AG04450 (cell line): ENCODE measurements at regions not wholly inside any gene's neighbourhood (a gene's known extent, or its start where the extent isn't known, plus 50 kb on each side); places are given as distances from the start of the nearest gene placed in this dataset.

Source experiments
- CTCF ChIA-PET: fragments of 300-600, 350-600 bp; formaldehyde crosslinking; extraction: SDS; loops from one replicate; lab custom pipeline; 2022; ENCODE audit warnings: antibody characterized with exemption, inconsistent platforms; lab: Charles Lee
- POLR2A ChIA-PET: fragments of 350-600 bp; formaldehyde crosslinking; extraction: SDS; loops from one replicate; lab custom pipeline; 2021; ENCODE audit warnings: antibody characterized with exemption, inconsistent platforms; lab: Yijun Ruan, JAX
- DNase-seq: peaks from one replicate; pipeline ENCODE4 v3.0.0-alpha.2; 2011; ENCODE audit warnings: low read depth, low spot score
- H3K27ac ChIP-seq: one replicate; pipeline ENCODE4 v1.5.1; 2012; ENCODE audit warnings: low read depth, low read length, control low read depth
- H3K27me3 ChIP-seq: one replicate; pipeline ENCODE4 v1.6.0; 2012; ENCODE audit warnings: low read length; ENCODE audit not compliant: control insufficient read depth, insufficient read depth
- H3K4me3 ChIP-seq: 2 replicates; pipeline ENCODE4 v1.5.1; 2011; ENCODE audit warnings: mild to moderate bottlenecking, low read depth, low read length, control low read depth
- H3K9me3 ChIP-seq: 2 replicates; pipeline ENCODE4 v1.5.1; 2012; ENCODE audit warnings: low read length; ENCODE audit not compliant: control insufficient read depth, insufficient read depth
- TF ChIP-seq, protein P1 (sequence below): IDR thresholded peaks from 2 replicates; pipeline ENCODE4 v1.5.1; 2011; ENCODE audit warnings: low read depth, low read length, control low read depth, inconsistent platforms

DNA sequence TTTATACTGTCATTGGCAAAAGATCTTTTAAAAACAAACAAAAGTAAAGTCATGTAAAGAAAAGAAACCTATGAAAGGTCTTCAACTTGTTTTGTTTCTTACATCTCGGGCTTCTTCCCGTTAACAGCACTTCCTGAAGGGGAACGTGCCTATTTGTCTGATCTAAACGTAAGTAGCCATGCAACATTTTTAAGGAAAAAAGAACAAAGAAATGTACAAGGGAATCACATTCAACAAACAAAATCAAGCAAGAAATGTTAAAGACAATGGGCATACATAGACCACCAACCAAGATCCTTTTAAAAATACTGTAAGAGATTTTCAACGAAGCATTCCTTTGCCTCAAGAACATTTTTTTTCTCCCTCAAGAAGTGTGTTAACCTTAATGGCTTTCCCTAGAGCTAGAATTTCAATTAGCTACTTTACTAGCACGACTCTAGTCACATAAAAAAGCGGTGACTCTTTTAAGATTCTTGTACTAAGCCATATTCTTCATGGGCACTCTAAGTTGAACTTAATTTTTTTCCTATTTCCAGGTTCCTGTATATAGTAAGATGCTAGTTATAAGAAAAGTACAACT is 112.0 kb upstream of the TTC29 start:
- H3K27me3 ChIP-seq = no peaks in the 10 kb centered on the region
- H3K9me3 ChIP-seq = no peaks in the 10 kb centered on the region
- DNase-seq = no peak
- CTCF ChIA-PET = interaction anchor here (0.6 kb wide), 1 partner anchor 39 kb away, joined by 3 read pairs; no protein-coding TSS in a partner anchor
- peak overlapping the region; percentile 35 for H3K4me3 ChIP-seq
- H3K27ac ChIP-seq = no peak overlapping the region
- TF ChIP-seq, protein P1, sequence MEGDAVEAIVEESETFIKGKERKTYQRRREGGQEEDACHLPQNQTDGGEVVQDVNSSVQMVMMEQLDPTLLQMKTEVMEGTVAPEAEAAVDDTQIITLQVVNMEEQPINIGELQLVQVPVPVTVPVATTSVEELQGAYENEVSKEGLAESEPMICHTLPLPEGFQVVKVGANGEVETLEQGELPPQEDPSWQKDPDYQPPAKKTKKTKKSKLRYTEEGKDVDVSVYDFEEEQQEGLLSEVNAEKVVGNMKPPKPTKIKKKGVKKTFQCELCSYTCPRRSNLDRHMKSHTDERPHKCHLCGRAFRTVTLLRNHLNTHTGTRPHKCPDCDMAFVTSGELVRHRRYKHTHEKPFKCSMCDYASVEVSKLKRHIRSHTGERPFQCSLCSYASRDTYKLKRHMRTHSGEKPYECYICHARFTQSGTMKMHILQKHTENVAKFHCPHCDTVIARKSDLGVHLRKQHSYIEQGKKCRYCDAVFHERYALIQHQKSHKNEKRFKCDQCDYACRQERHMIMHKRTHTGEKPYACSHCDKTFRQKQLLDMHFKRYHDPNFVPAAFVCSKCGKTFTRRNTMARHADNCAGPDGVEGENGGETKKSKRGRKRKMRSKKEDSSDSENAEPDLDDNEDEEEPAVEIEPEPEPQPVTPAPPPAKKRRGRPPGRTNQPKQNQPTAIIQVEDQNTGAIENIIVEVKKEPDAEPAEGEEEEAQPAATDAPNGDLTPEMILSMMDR = no peak
- POLR2A ChIA-PET = no interaction called here

DNA sequence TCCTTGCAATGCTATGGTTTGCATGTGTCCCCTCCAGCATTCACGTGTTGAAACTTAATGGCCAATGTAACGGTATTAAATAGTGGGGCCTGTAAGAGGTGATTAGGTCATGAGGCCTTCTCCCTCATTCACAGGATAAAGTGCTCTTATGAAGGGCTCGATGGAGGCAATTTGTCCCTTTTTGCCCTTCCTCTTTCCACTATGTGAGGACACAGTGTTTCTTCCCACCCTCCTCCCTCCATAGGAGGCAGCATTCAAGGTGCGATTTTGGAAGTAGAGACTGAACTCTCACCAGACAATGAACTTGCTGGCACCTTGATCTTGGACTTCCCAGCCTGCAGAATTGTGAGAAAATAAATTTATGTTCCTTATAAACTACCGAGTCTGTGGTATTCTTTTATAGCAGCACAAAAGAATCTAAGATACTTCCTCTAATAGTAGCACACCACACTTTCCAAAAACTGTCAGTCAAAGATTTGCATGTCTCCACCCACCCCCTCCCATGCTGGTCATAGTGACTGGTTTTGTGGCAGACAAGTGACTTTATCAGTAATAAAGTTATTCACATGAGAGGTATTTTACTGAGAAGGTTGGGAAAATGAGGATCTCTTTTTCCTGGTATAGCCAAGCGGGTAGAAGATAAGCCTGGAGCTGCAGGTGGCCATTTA is 113.5 kb upstream of the TTC29 start:
- ChIA-PET CTCF (no interaction called here), POLR2A (no interaction called here)
- H3K27ac ChIP-seq = no peak overlapping the region
- TF ChIP-seq, protein P1 = no peak
- no peaks in the 10 kb centered on the region for H3K9me3 ChIP-seq
- H3K27me3 ChIP-seq = no peaks in the 10 kb centered on the region
- no peak overlapping the region for H3K4me3 ChIP-seq
- no peak for DNase-seq

DNA sequence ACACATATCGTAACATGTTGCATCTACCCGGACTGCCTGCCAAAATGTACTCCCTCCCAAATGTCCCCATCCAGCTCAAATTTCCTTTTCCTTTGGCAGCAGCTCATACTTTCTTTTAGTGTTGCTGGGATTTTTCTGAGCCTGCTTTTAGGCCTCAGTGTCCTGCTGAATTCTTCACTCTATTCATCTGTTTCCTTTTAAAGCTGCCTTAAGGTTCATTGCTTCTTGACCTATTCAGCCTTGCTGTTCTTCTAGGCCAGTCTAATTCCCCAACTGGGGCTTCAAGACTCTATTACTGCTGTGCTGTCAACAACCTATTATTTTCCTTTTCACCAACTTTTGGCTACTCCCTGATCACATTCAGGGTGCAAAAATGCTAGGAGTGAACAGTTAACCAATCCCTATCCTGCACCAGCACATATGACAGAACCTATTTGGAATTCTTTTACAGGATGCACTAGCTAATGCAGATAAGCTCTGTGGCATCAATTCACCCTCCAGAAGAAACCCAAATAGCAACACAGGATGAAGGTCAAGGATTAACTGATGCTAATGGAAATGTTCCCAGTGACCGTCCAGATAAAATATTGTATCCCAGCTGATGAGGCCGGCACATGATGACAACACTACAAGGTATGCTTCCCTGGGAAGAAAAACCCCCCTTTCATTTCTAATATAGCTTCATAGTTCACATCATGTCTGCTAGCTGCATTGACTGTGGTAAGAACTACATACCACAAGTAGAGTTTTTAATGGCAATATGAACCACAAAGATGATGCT is 114.7 kb upstream of the TTC29 start:
- peak; percentile 7 for DNase-seq
- Histone ChIP-seq H3K9me3 (no peaks in the 10 kb centered on the region), H3K27me3 (no peaks in the 10 kb centered on the region), H3K4me3 (no peak overlapping the region), H3K27ac (no peak overlapping the region)
- TF ChIP-seq, protein P1 = no peak
- ChIA-PET CTCF (interaction anchor here (1.0 to 1.2 kb wide), 2 partner anchors 37 to 41 kb away, joined by 4 to 5 read pairs; no protein-coding TSS in a partner anchor), POLR2A (interaction anchor here (1.0 kb wide), 1 partner anchor 10 kb away, joined by 3 read pairs; no protein-coding TSS in a partner anchor)

DNA sequence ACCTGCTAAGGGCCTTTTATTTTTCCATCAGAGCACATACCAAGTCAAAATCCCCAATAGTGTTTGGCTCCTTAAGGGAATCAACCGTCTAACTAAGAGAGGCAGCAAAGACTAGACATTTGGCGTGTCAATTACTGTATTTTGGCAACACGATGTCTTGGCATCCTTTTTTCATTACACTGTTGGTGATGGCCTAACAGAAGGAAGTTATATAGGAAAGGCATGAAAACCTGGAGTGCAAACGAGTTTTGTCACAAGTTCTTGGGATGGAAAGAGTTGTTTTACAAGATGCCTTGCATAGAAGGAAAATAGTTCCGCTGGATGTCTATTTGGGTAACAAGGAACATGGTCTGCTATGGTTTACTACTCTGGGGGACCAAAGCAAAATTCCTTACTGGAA is 119.2 kb upstream of the TTC29 start:
- CTCF ChIA-PET = no interaction called here
- Histone ChIP-seq H3K4me3 (no peak overlapping the region), H3K27ac (no peak overlapping the region), H3K9me3 (no peaks in the 10 kb centered on the region), H3K27me3 (no peaks in the 10 kb centered on the region)
- TF ChIP-seq, protein P1 = no peak
- no peak for DNase-seq
- POLR2A ChIA-PET = no interaction called here
